ENCODE measurements at regions not wholly inside any gene's neighbourhood (a gene's known extent, or its start where the extent isn't known, plus 50 kb on each side); places are given as distances from the start of the nearest gene placed in this dataset.

DNA sequence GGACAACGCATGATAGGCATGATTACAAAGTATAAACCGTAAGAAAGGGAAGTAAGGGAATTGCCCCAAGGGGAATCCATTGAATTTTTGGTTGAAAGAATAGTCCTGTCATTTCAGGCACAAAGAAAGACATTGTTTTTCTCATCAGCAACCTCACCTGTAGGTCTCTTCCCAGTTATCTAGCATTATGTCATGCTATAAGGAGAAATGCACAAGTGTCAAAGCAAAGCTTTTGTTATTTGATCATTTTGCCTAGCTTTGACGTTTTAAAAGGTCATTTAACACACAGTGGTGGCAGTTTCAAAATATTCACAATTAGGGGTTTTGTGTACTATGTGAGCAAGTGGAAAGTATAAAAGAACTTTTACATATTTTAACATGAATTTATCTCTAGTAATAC lies 796.2 kb upstream of the MIR17HG start:
- CTCF ChIA-PET, result no interaction called here
- no peaks in the 10 kb centered on the region for H3K27me3 ChIP-seq (ENCODE audit: insufficient read depth, low read length)
- H3K27ac ChIP-seq (ENCODE audit: low read depth, low read length), result no peak overlapping the region
- no peak overlapping the region for H3K9ac ChIP-seq (ENCODE audit: low read length)
- no peaks in the 10 kb centered on the region for H3K79me2 ChIP-seq (ENCODE audit: insufficient read depth, low read length)
- no peaks in the 10 kb centered on the region for H3K9me2 ChIP-seq (ENCODE audit: insufficient read depth)
- H3K4me1 ChIP-seq (ENCODE audit: control insufficient read depth in 1 of 2, insufficient read depth in 2 of 2, low read length in 2 of 2), result no peaks in the 10 kb centered on the region
- RAD21 ChIA-PET (ENCODE audit: low non-redundant PET in 1 of 2, low total read pairs in 2 of 2, uncharacterized antibody in 2 of 2, unreplicated experiment in 2 of 2), result no interaction called here
- no peak for ATAC-seq
- no peaks in the 10 kb centered on the region; a peak in 2 of 4 replicates for H3K9me3 ChIP-seq (ENCODE audit: control insufficient read depth in 1 of 2, insufficient read depth in 1 of 2, low read depth in 1 of 2, low read length in 2 of 2)
- DNase-seq (ENCODE audit: low read depth, low spot score), result no peak
- H2AFZ ChIP-seq (ENCODE audit: low read depth, low read length, poor library complexity, severe bottlenecking), result no peak overlapping the region
- TF ChIP-seq, protein P1, sequence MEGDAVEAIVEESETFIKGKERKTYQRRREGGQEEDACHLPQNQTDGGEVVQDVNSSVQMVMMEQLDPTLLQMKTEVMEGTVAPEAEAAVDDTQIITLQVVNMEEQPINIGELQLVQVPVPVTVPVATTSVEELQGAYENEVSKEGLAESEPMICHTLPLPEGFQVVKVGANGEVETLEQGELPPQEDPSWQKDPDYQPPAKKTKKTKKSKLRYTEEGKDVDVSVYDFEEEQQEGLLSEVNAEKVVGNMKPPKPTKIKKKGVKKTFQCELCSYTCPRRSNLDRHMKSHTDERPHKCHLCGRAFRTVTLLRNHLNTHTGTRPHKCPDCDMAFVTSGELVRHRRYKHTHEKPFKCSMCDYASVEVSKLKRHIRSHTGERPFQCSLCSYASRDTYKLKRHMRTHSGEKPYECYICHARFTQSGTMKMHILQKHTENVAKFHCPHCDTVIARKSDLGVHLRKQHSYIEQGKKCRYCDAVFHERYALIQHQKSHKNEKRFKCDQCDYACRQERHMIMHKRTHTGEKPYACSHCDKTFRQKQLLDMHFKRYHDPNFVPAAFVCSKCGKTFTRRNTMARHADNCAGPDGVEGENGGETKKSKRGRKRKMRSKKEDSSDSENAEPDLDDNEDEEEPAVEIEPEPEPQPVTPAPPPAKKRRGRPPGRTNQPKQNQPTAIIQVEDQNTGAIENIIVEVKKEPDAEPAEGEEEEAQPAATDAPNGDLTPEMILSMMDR (IDR thresholded peaks at IDR 0.05 in 2 of 3, conservative IDR thresholded peaks at IDR 0.05 in 1 of 3; ENCODE audit: borderline replicate concordance in 1 of 3, insufficient read depth in 1 of 3, low read depth in 2 of 3, low read length in 2 of 3), result no peak
- TF ChIP-seq CBX3 (IDR thresholded peaks at IDR 0.05; ENCODE audit: low read depth), result no peak
- TF ChIP-seq EZH2phosphoT487 (IDR thresholded peaks at IDR 0.05; ENCODE audit: borderline replicate concordance), result no peak
- TF ChIP-seq TCF7L2 (IDR thresholded peaks at IDR 0.05; ENCODE audit: borderline replicate concordance, extremely low read depth, insufficient read depth, insufficient read length), result no peak
- no peak for TF ChIP-seq YY1 (IDR thresholded peaks at IDR 0.05; ENCODE audit: extremely low read depth, insufficient replicate concordance, low read depth, low read length)
- TF ChIP-seq JUND (IDR thresholded peaks at IDR 0.05), result no peak
- TF ChIP-seq, protein P2, sequence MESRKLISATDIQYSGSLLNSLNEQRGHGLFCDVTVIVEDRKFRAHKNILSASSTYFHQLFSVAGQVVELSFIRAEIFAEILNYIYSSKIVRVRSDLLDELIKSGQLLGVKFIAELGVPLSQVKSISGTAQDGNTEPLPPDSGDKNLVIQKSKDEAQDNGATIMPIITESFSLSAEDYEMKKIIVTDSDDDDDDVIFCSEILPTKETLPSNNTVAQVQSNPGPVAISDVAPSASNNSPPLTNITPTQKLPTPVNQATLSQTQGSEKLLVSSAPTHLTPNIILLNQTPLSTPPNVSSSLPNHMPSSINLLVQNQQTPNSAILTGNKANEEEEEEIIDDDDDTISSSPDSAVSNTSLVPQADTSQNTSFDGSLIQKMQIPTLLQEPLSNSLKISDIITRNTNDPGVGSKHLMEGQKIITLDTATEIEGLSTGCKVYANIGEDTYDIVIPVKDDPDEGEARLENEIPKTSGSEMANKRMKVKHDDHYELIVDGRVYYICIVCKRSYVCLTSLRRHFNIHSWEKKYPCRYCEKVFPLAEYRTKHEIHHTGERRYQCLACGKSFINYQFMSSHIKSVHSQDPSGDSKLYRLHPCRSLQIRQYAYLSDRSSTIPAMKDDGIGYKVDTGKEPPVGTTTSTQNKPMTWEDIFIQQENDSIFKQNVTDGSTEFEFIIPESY (IDR thresholded peaks at IDR 0.05; ENCODE audit: extremely low read depth, insufficient replicate concordance, low read length), result no peak
- TF ChIP-seq ZNF274 (IDR thresholded peaks at IDR 0.05; ENCODE audit: low read depth, low read length), result no peak
- TF ChIP-seq RAD21 (IDR thresholded peaks at IDR 0.05; ENCODE audit: low read depth), result no peak
- no peak for TF ChIP-seq ELF1 (IDR thresholded peaks at IDR 0.05; ENCODE audit: borderline replicate concordance, low read depth)
- TF ChIP-seq, protein P3, sequence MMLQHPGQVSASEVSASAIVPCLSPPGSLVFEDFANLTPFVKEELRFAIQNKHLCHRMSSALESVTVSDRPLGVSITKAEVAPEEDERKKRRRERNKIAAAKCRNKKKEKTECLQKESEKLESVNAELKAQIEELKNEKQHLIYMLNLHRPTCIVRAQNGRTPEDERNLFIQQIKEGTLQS (IDR thresholded peaks at IDR 0.05), result no peak
- TF ChIP-seq EZH2 (IDR thresholded peaks at IDR 0.05), result no peak
- no peak for TF ChIP-seq POLR2A (IDR thresholded peaks at IDR 0.05; ENCODE audit: borderline replicate concordance, extremely low read depth, insufficient read depth, insufficient read length)
- TF ChIP-seq SRF (IDR thresholded peaks at IDR 0.05; ENCODE audit: low read depth), result no peak
- TF ChIP-seq POLR2AphosphoS5 (IDR thresholded peaks at IDR 0.05; ENCODE audit: low read depth, low read length), result no peak
- no peak for TF ChIP-seq SIN3A (IDR thresholded peaks at IDR 0.05; ENCODE audit: low read depth)
- TF ChIP-seq, protein P4, sequence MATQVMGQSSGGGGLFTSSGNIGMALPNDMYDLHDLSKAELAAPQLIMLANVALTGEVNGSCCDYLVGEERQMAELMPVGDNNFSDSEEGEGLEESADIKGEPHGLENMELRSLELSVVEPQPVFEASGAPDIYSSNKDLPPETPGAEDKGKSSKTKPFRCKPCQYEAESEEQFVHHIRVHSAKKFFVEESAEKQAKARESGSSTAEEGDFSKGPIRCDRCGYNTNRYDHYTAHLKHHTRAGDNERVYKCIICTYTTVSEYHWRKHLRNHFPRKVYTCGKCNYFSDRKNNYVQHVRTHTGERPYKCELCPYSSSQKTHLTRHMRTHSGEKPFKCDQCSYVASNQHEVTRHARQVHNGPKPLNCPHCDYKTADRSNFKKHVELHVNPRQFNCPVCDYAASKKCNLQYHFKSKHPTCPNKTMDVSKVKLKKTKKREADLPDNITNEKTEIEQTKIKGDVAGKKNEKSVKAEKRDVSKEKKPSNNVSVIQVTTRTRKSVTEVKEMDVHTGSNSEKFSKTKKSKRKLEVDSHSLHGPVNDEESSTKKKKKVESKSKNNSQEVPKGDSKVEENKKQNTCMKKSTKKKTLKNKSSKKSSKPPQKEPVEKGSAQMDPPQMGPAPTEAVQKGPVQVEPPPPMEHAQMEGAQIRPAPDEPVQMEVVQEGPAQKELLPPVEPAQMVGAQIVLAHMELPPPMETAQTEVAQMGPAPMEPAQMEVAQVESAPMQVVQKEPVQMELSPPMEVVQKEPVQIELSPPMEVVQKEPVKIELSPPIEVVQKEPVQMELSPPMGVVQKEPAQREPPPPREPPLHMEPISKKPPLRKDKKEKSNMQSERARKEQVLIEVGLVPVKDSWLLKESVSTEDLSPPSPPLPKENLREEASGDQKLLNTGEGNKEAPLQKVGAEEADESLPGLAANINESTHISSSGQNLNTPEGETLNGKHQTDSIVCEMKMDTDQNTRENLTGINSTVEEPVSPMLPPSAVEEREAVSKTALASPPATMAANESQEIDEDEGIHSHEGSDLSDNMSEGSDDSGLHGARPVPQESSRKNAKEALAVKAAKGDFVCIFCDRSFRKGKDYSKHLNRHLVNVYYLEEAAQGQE (IDR thresholded peaks at IDR 0.05; ENCODE audit: low read depth), result no peak
- TF ChIP-seq, protein P5, sequence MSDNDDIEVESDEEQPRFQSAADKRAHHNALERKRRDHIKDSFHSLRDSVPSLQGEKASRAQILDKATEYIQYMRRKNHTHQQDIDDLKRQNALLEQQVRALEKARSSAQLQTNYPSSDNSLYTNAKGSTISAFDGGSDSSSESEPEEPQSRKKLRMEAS (IDR thresholded peaks at IDR 0.05), result no peak
- TF ChIP-seq EGR1 (IDR thresholded peaks at IDR 0.05; ENCODE audit: low read depth), result no peak
- no peak for TF ChIP-seq SP1 (IDR thresholded peaks at IDR 0.05; ENCODE audit: low read depth)
- no peak overlapping the region for H3K4me3 ChIP-seq (replicated peaks in 1 of 2; ENCODE audit: low read depth in 1 of 2, low read length in 2 of 2)
- intact Hi-C loops (cut with micrococcal nuclease), result no loop called here
- POLR2A ChIA-PET, result no interaction called here
- H3K36me3 ChIP-seq (ENCODE audit: control insufficient read depth in 1 of 2, insufficient read depth in 2 of 2, low read length in 2 of 2), result no peaks in the 10 kb centered on the region
- no peaks in the 10 kb centered on the region for H4K20me1 ChIP-seq (ENCODE audit: insufficient read depth)
- BruUV-seq (replicated peaks), result no TSS peak
- H3K4me2 ChIP-seq (ENCODE audit: low read length), result no peak overlapping the region

Data from HCT116 (cell line).